Aorta (tissue), 5 donors: ENCODE measurements at regions not wholly inside any gene's neighbourhood (a gene's known extent, or its start where the extent isn't known, plus 50 kb on each side); places are given as distances from the start of the nearest gene placed in this dataset.

ENCODE experiments used
- ATAC-seq: fragments of 200-7000 bp; cut with Tn5 transposase; one replicate; pipeline ENCODE4 v1.9.1; 2022; ENCODE audit warnings: moderate library complexity; ENCODE audit not compliant: low FRiP score
- DNase-seq, 2 donors: peaks; one replicate each; pipeline ENCODE4 v3.0.0-alpha.2; 2020
- H3K27ac ChIP-seq, 2 donors: one replicate each; pipeline ENCODE4 v1.5.1; 2013; ENCODE audit warnings: low read length in 2 of 2, mild to moderate bottlenecking in 2 of 2, moderate library complexity in 2 of 2, control low read depth in 1 of 2, inconsistent platforms in 1 of 2, low read depth in 1 of 2
- H3K27me3 ChIP-seq, 2 donors: one replicate each; pipeline ENCODE4 v1.6.1; 2013; ENCODE audit warnings: control low read depth in 1 of 2, low read length in 1 of 2, mild to moderate bottlenecking in 1 of 2, moderate library complexity in 1 of 2; ENCODE audit not compliant: insufficient read depth in 2 of 2, control insufficient read depth in 1 of 2
- H3K36me3 ChIP-seq, 2 donors: one replicate each; pipeline ENCODE4 v1.6.1; 2013; ENCODE audit warnings: control low read depth in 1 of 2, low read length in 1 of 2, mild to moderate bottlenecking in 1 of 2; ENCODE audit not compliant: insufficient read depth in 2 of 2, control insufficient read depth in 1 of 2
- H3K4me1 ChIP-seq, 2 donors: one replicate each; pipeline ENCODE4 v1.6.1; 2013; ENCODE audit warnings: low read length in 2 of 2, control low read depth in 1 of 2, mild to moderate bottlenecking in 1 of 2, moderate library complexity in 1 of 2; ENCODE audit not compliant: insufficient read depth in 2 of 2, control insufficient read depth in 1 of 2
- H3K4me3 ChIP-seq, 2 donors: one replicate each; pipeline ENCODE4 v1.5.1; 2013; ENCODE audit warnings: low read length in 2 of 2, control low read depth in 1 of 2, mild to moderate bottlenecking in 1 of 2
- H3K9me3 ChIP-seq: one replicate; pipeline ENCODE4 v1.6.1; 2013; ENCODE audit warnings: mild to moderate bottlenecking, low read length; ENCODE audit not compliant: control insufficient read depth
- WGBS, 2 donors: extraction: QIAGEN DNeasy Blood & Tissue Kit; methylation state at CpG; one replicate each; pipeline ENCODE4 v1.1.7; 2013; 5-methylcytosine and 5-hydroxymethylcytosine counted together
- intact Hi-C, 2 donors: fragments of 100-400 bp; cut with DNase I; formaldehyde crosslinking; loops; one replicate each; pipeline versions ENCODE4 v1.14.2 to v1.15.0; 2022
- donor health status: healthy with polysubstance abuse.
- donor health status: Bipolar disorder and iron deficiency.
- donor health status: DM: no; HTN: no; CAD: no.
- donor health status: DM: no; HTN: no; CAD: no.
- donor health status: DM: yes; HTN: yes; CAD: no.

DNA sequence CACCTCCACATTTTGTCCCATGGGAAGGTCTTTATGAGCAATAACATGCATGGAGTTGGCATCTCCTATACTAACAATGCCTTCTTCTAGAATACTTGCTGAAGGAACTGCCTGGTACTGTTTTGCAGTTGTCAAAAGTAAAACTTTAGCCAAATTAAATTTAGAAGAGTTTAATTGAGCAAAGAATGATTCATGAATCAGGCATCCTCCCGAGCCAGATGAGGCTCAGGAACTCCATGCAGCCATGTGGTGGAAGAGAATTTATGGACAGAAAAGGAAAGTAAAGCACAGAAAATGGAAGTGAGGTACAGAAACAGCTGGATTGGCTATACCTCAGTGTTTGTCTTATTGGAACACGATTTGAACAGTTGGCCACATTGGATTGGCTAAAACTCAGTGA is 1081.9 kb downstream of the SLITRK1 start:
- intact Hi-C loops, result no loop called here
- Histone ChIP-seq H3K27ac (no peak overlapping the region), H3K36me3 (no peaks in the 10 kb centered on the region), H3K27me3 (no peaks in the 10 kb centered on the region), H3K9me3 (no peaks in the 10 kb centered on the region), H3K4me3 (no peak overlapping the region), H3K4me1 (no peaks in the 10 kb centered on the region)
- WGBS, 2 donors, result 48 to 53% methylated on average over 2 of the region's 2 CpGs
- no peak for DNase-seq
- no peak for ATAC-seq

DNA sequence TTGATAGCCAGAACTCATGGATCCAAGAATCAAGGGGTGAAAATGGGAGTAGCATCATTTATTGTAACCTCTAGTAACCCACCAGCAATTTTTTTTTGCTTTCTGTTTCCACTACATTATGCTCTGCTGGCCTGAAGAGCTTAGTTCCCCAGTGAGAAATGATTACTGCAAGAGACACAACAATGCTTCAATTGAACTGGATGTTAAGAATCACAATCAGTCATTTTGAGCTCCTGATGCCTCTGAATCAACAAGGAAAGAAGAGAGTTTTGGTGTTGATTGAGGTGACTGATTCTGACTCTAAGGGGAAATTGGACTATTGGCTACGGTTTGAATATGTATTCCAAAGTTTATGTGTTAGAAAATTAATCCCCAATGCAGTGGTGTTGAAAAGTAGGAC is 1084.4 kb downstream of the SLITRK1 start:
- H3K9me3 ChIP-seq, result no peaks in the 10 kb centered on the region
- no peak overlapping the region for H3K4me3 ChIP-seq
- H3K27me3 ChIP-seq, result no peaks in the 10 kb centered on the region
- WGBS, 2 donors, result 76 to 79% methylated on average over 1 of the region's 1 CpG
- no peaks in the 10 kb centered on the region for H3K4me1 ChIP-seq
- intact Hi-C loops, result no loop called here
- DNase-seq (no peak), ATAC-seq (no peak)
- no peaks in the 10 kb centered on the region for H3K36me3 ChIP-seq
- H3K27ac ChIP-seq, result no peak overlapping the region

GRCh38 chr13:82791035-82791434 is 1091.2 kb downstream of the SLITRK1 start:
- Histone ChIP-seq H3K9me3 (no peaks in the 10 kb centered on the region), H3K27me3 (no peaks in the 10 kb centered on the region), H3K27ac (no peak overlapping the region), H3K4me1 (no peaks in the 10 kb centered on the region), H3K4me3 (no peak overlapping the region), H3K36me3 (no peaks in the 10 kb centered on the region)
- WGBS, 2 donors, result 52 to 54% methylated on average over 4 of the region's 4 CpGs
- DNase-seq (no peak), ATAC-seq (no peak)
- intact Hi-C loops, result no loop called here

DNA sequence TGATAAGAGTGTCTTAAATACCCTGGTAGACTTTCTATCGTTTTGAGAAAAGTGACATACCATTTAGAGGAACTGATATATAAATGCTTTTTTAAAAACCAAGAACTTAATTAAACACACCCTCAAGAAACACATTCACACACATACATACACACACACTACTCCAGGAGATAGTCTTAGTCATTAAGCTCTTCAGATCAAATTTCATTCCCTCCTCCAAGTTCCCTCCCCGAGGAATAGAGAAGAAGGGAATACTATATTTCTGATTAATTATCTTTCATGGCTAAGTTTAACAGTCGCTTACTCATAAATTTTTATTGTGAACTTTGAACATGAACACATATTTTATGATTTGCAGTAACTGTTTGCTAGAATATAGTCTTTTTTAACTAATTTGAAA is 1109.5 kb downstream of the SLITRK1 start:
- H3K36me3 ChIP-seq, result no peaks in the 10 kb centered on the region
- H3K4me3 ChIP-seq, result no peak overlapping the region
- no peaks in the 10 kb centered on the region for H3K4me1 ChIP-seq
- WGBS, 2 donors, result 58 to 65% methylated on average over 3 of the region's 3 CpGs
- DNase-seq, result no peak
- H3K27ac ChIP-seq, result no peak overlapping the region
- peaks cover 2% of the 10 kb centered on the region for H3K9me3 ChIP-seq
- H3K27me3 ChIP-seq, result no peaks in the 10 kb centered on the region
- no peak for ATAC-seq
- intact Hi-C loops, result no loop called here

DNA sequence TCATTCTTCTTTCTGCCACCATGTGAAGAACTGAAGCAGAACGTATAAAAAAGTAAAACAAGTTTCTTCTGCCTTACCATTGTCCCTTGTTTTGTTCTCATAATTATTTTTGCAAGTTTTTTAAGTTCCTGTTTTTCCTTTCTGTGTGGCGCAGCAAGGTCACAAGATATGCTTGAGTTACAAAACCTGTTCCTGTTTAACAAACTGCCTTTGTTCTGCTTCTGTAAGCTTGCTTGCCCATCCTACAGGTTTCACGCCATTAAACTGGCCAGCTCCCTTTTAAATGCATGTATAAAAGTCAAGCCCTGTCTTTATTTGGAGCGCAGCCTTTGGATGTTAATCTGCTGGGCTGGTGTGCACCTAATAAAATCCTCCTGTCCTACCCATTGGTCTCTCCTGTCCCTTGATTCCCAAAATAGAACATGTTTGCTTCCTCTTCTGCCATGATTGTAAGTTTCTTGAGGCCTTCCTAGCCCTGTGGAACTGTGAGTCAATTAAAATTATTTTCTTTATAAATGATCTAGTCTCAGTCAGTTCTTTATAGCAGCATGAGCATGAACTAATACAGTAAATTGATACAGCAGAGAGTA is 1115.4 kb downstream of the SLITRK1 start:
- 48 to 93% methylated on average over 4 of the region's 4 CpGs for WGBS, 2 donors
- intact Hi-C loops, result no loop called here
- ATAC-seq, result no peak

GRCh38 chr13:82758044-82758443 is 1124.2 kb downstream of the SLITRK1 start:
- Histone ChIP-seq H3K4me1 (no peaks in the 10 kb centered on the region), H3K27me3 (no peaks in the 10 kb centered on the region), H3K36me3 (no peaks in the 10 kb centered on the region), H3K9me3 (no peaks in the 10 kb centered on the region), H3K4me3 (no peak overlapping the region), H3K27ac (no peak overlapping the region)
- 95% methylated on average over 1 of the region's 1 CpG for WGBS, 2 donors
- intact Hi-C loops, result no loop called here
- DNase-seq (no peak), ATAC-seq (no peak)

More for the DNA sequence above, 1115.4 kb downstream of the SLITRK1 start:
- no peaks in the 10 kb centered on the region for H3K4me1 ChIP-seq
- no peaks in the 10 kb centered on the region for H3K36me3 ChIP-seq
- no peak for DNase-seq
- no peaks in the 10 kb centered on the region for H3K27me3 ChIP-seq
- peaks cover 4% of the 10 kb centered on the region for H3K9me3 ChIP-seq
- no peak overlapping the region for H3K27ac ChIP-seq
- no peak overlapping the region for H3K4me3 ChIP-seq

DNA sequence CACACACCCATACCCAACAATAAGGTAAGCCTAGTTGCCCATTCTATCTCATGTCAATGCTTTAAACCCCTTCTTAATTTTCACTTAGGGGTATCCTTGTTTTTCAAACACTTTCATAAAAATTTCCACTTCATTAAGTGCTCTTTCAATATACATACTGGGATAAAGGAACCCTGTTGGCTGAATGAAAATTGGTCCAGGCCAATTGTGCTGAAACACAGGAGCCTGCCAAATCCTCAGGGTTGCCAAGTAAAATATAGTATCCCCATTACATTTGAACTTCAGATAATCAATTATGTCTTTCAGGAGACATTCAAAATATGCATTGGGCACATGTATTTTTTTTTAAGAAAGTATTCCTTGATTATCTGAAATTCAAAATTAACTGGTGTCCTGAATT is 1131.1 kb downstream of the SLITRK1 start:
- intact Hi-C loops, result no loop called here
- ATAC-seq, result no peak
- H3K27me3 ChIP-seq, result no peaks in the 10 kb centered on the region
- H3K4me1 ChIP-seq, result no peaks in the 10 kb centered on the region
- no peaks in the 10 kb centered on the region for H3K36me3 ChIP-seq
- DNase-seq, result no peak
- no peak overlapping the region for H3K27ac ChIP-seq
- no peaks in the 10 kb centered on the region for H3K9me3 ChIP-seq
- H3K4me3 ChIP-seq, result no peak overlapping the region

GRCh38 chr13:82749551-82749950 is 1132.7 kb downstream of the SLITRK1 start:
- H3K27ac ChIP-seq, result no peak overlapping the region
- WGBS, 2 donors, result 57 to 67% methylated on average over 3 of the region's 3 CpGs
- H3K9me3 ChIP-seq, result no peaks in the 10 kb centered on the region
- H3K4me3 ChIP-seq, result no peak overlapping the region
- ATAC-seq (no peak), DNase-seq (no peak)
- no peaks in the 10 kb centered on the region for H3K4me1 ChIP-seq
- H3K36me3 ChIP-seq, result no peaks in the 10 kb centered on the region
- intact Hi-C loops, result no loop called here
- no peaks in the 10 kb centered on the region for H3K27me3 ChIP-seq

GRCh38 chr13:82747958-82748357 is 1134.3 kb downstream of the SLITRK1 start:
- H3K4me3 ChIP-seq, result no peak overlapping the region
- H3K4me1 ChIP-seq, result peaks cover 0 to 2% of the 10 kb centered on the region in 2 donors
- H3K27ac ChIP-seq, result no peak overlapping the region
- WGBS, 2 donors, result 17 to 27% methylated on average over 1 of the region's 1 CpG
- H3K27me3 ChIP-seq, result no peaks in the 10 kb centered on the region
- H3K36me3 ChIP-seq, result no peaks in the 10 kb centered on the region
- DNase-seq (no peak), ATAC-seq (no peak)
- intact Hi-C loops, result no loop called here
- no peaks in the 10 kb centered on the region for H3K9me3 ChIP-seq
